ENCODE measurements at regions not wholly inside any gene's neighbourhood (a gene's known extent, or its start where the extent isn't known, plus 50 kb on each side); places are given as distances from the start of the nearest gene placed in this dataset.

- TF ChIP-seq, protein P1, sequence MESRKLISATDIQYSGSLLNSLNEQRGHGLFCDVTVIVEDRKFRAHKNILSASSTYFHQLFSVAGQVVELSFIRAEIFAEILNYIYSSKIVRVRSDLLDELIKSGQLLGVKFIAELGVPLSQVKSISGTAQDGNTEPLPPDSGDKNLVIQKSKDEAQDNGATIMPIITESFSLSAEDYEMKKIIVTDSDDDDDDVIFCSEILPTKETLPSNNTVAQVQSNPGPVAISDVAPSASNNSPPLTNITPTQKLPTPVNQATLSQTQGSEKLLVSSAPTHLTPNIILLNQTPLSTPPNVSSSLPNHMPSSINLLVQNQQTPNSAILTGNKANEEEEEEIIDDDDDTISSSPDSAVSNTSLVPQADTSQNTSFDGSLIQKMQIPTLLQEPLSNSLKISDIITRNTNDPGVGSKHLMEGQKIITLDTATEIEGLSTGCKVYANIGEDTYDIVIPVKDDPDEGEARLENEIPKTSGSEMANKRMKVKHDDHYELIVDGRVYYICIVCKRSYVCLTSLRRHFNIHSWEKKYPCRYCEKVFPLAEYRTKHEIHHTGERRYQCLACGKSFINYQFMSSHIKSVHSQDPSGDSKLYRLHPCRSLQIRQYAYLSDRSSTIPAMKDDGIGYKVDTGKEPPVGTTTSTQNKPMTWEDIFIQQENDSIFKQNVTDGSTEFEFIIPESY (IDR thresholded peaks at IDR 0.05; ENCODE audit: extremely low read depth, insufficient replicate concordance, low read length): no peak
- no peak for TF ChIP-seq POLR2A (IDR thresholded peaks at IDR 0.05; ENCODE audit: borderline replicate concordance, extremely low read depth, insufficient read depth, insufficient read length)
- no peak for TF ChIP-seq SP1 (IDR thresholded peaks at IDR 0.05; ENCODE audit: low read depth)
- TF ChIP-seq, protein P2, sequence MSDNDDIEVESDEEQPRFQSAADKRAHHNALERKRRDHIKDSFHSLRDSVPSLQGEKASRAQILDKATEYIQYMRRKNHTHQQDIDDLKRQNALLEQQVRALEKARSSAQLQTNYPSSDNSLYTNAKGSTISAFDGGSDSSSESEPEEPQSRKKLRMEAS (IDR thresholded peaks at IDR 0.05): no peak
- TF ChIP-seq RAD21 (IDR thresholded peaks at IDR 0.05; ENCODE audit: low read depth): no peak
Measured at GRCh38 chr7:138354066-138354465, 106.0 kb upstream of the TRIM24 start (continued).

DNA sequence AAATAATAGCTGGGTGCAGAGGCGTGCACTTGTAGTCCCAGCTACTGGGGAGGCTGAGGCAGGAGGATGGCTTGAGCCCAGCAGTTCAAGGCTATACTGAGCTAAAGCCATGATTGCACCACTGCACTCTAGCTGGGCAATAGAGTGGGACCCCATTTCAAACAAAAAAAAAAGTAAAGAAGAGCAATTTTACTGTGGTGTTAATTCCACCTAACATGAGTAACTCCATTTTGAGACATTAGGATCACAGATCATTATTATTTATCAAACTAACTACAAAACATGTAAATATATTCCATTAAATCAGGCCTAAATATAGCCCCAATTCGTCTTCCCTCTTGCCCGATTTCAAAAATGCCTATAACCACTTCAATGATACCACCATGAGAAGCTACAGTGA lies 104.8 kb upstream of the TRIM24 start:
- Histone ChIP-seq H2AFZ (ENCODE audit: low read depth, low read length, poor library complexity, severe bottlenecking) (no peak overlapping the region), H3K9me2 (ENCODE audit: insufficient read depth) (no peaks in the 10 kb centered on the region), H3K27ac (ENCODE audit: low read depth, low read length) (no peak overlapping the region), H3K4me2 (ENCODE audit: low read length) (no peak overlapping the region), H3K4me3 (replicated peaks in 1 of 2; ENCODE audit: low read depth in 1 of 2, low read length in 2 of 2) (no peak overlapping the region), H3K9ac (ENCODE audit: low read length) (no peak overlapping the region), H4K20me1 (ENCODE audit: insufficient read depth) (no peaks in the 10 kb centered on the region), H3K36me3 (ENCODE audit: control insufficient read depth in 1 of 2, insufficient read depth in 2 of 2, low read length in 2 of 2) (no peaks in the 10 kb centered on the region), H3K27me3 (ENCODE audit: insufficient read depth, low read length) (no peaks in the 10 kb centered on the region), H3K79me2 (ENCODE audit: insufficient read depth, low read length) (no peaks in the 10 kb centered on the region), H3K9me3 (ENCODE audit: control insufficient read depth in 1 of 2, insufficient read depth in 1 of 2, low read depth in 1 of 2, low read length in 2 of 2) (peaks cover 0 to 4% of the 10 kb centered on the region in 2 experiments; a peak in 1 of 4 replicates), H3K4me1 (ENCODE audit: control insufficient read depth in 1 of 2, insufficient read depth in 2 of 2, low read length in 2 of 2) (no peaks in the 10 kb centered on the region)
- BruUV-seq (replicated peaks): no TSS peak
- POLR2A ChIA-PET: no interaction called here
- intact Hi-C loops (cut with micrococcal nuclease): no loop called here
- CTCF ChIA-PET: no interaction called here
- DNase-seq (ENCODE audit: low read depth, low spot score) (no peak), ATAC-seq (no peak)
- no peak for TF ChIP-seq CBX3 (IDR thresholded peaks at IDR 0.05; ENCODE audit: low read depth)
- RAD21 ChIA-PET (ENCODE audit: low non-redundant PET in 1 of 2, low total read pairs in 2 of 2, uncharacterized antibody in 2 of 2, unreplicated experiment in 2 of 2): no interaction called here

- Histone ChIP-seq H3K27ac (ENCODE audit: low read depth, low read length) (no peak overlapping the region), H3K27me3 (ENCODE audit: insufficient read depth, low read length) (no peaks in the 10 kb centered on the region), H3K4me2 (ENCODE audit: low read length) (no peak overlapping the region), H2AFZ (ENCODE audit: low read depth, low read length, poor library complexity, severe bottlenecking) (no peak overlapping the region), H3K9me2 (ENCODE audit: insufficient read depth) (no peaks in the 10 kb centered on the region), H3K36me3 (ENCODE audit: control insufficient read depth in 1 of 2, insufficient read depth in 2 of 2, low read length in 2 of 2) (no peaks in the 10 kb centered on the region), H4K20me1 (ENCODE audit: insufficient read depth) (no peaks in the 10 kb centered on the region), H3K9ac (ENCODE audit: low read length) (no peak overlapping the region), H3K4me3 (replicated peaks in 1 of 2; ENCODE audit: low read depth in 1 of 2, low read length in 2 of 2) (no peak overlapping the region), H3K9me3 (ENCODE audit: control insufficient read depth in 1 of 2, insufficient read depth in 1 of 2, low read depth in 1 of 2, low read length in 2 of 2) (no peaks in the 10 kb centered on the region), H3K4me1 (ENCODE audit: control insufficient read depth in 1 of 2, insufficient read depth in 2 of 2, low read length in 2 of 2) (no peaks in the 10 kb centered on the region), H3K79me2 (ENCODE audit: insufficient read depth, low read length) (no peaks in the 10 kb centered on the region)
- ChIA-PET CTCF (no interaction called here), RAD21 (ENCODE audit: low non-redundant PET in 1 of 2, low total read pairs in 2 of 2, uncharacterized antibody in 2 of 2, unreplicated experiment in 2 of 2) (no interaction called here), POLR2A (no interaction called here)
- no peak for ATAC-seq
- no TSS peak for BruUV-seq (replicated peaks)
- intact Hi-C loops (cut with micrococcal nuclease): no loop called here
- DNase-seq (ENCODE audit: low read depth, low spot score): no peak
- TF ChIP-seq ZFX (IDR thresholded peaks at IDR 0.05): no peak
- no peak for TF ChIP-seq ELF1 (IDR thresholded peaks at IDR 0.05; ENCODE audit: borderline replicate concordance, low read depth)
- no peak for TF ChIP-seq POLR2AphosphoS5 (IDR thresholded peaks at IDR 0.05; ENCODE audit: low read depth, low read length)
- TF ChIP-seq, protein P1 (IDR thresholded peaks at IDR 0.05; ENCODE audit: extremely low read depth, insufficient replicate concordance, low read length): no peak
- TF ChIP-seq POLR2A (IDR thresholded peaks at IDR 0.05; ENCODE audit: borderline replicate concordance, extremely low read depth, insufficient read depth, insufficient read length): no peak
- TF ChIP-seq, protein P3, sequence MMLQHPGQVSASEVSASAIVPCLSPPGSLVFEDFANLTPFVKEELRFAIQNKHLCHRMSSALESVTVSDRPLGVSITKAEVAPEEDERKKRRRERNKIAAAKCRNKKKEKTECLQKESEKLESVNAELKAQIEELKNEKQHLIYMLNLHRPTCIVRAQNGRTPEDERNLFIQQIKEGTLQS (IDR thresholded peaks at IDR 0.05): no peak
- TF ChIP-seq YY1 (IDR thresholded peaks at IDR 0.05; ENCODE audit: extremely low read depth, insufficient replicate concordance, low read depth, low read length): no peak
- TF ChIP-seq RAD21 (IDR thresholded peaks at IDR 0.05; ENCODE audit: low read depth): no peak
- no peak for TF ChIP-seq FOSL1 (IDR thresholded peaks at IDR 0.05; ENCODE audit: low read depth)
- TF ChIP-seq EZH2 (IDR thresholded peaks at IDR 0.05): no peak
- no peak for TF ChIP-seq TCF7L2 (IDR thresholded peaks at IDR 0.05; ENCODE audit: borderline replicate concordance, extremely low read depth, insufficient read depth, insufficient read length)
Measured at GRCh38 chr7:138358850-138359341, 101.2 kb upstream of the TRIM24 start.

Data from HCT116 (cell line).